Heart right ventricle (tissue), 16 donors: ENCODE measurements at regions not wholly inside any gene's neighbourhood (a gene's known extent, or its start where the extent isn't known, plus 50 kb on each side); places are given as distances from the start of the nearest gene placed in this dataset.
"Not testable (repeated sequence)": the region's sequence is repeated elsewhere in the genome, so short reads cannot be mapped to it uniquely, and the experiment has no call there.

Source experiments
- ATAC-seq, 8 donors: fragments of 200-7000 bp; cut with Tn5 transposase; one replicate each; pipeline ENCODE4 v1.9.1; 2020; ENCODE audit warnings: mild to moderate bottlenecking in 8 of 8, moderate library complexity in 8 of 8, moderate number of reproducible peaks in 1 of 8
- DNase-seq, 2 donors: peaks; one replicate each; pipeline ENCODE4 v3.0.0-alpha.2; 2020
- H3K27ac ChIP-seq, 10 donors: fragments of 200-600 bp; sonication (generic) in 2 of 10; one replicate each; pipeline versions ENCODE4 v1.5.0 to v1.8.0; 2020 to 2022; ENCODE audit warnings: mild to moderate bottlenecking in 3 of 10
- H3K27me3 ChIP-seq, 7 donors: fragments of 200-600 bp; one replicate each; pipeline ENCODE4 v1.8.0; 2021 to 2022; ENCODE audit warnings: mild to moderate bottlenecking in 2 of 7
- H3K36me3 ChIP-seq, 9 donors: fragments of 200-600 bp; sonication (generic) in 1 of 9; one replicate each; pipeline versions ENCODE4 v1.5.0 to v1.8.0; 2020 to 2022; ENCODE audit warnings: mild to moderate bottlenecking in 2 of 9
- H3K4me1 ChIP-seq, 9 donors: fragments of 200-600 bp; sonication (generic) in 1 of 9; one replicate each; pipeline versions ENCODE4 v1.5.0 to v1.8.0; 2020 to 2022; ENCODE audit warnings: mild to moderate bottlenecking in 4 of 9
- H3K4me3 ChIP-seq, 10 donors: fragments of 200-600 bp; sonication (generic) in 2 of 10; one replicate each; pipeline versions ENCODE4 v1.5.0 to v1.8.0; 2020 to 2022; ENCODE audit warnings: mild to moderate bottlenecking in 7 of 10, moderate library complexity in 2 of 10
- H3K9me3 ChIP-seq, 11 donors: fragments of 200-600 bp in 10 of 11; sonication (generic) in 2 of 11; one replicate each; pipeline versions ENCODE4 v1.5.0 to v1.8.0; 2013 to 2022; ENCODE audit warnings: mild to moderate bottlenecking in 2 of 11, control low read depth in 1 of 11, moderate library complexity in 1 of 11
- WGBS, 2 donors: extraction: QIAGEN DNeasy Blood & Tissue Kit; methylation state at CpG; one replicate each; pipeline ENCODE4 v1.1.7; 2013; ENCODE audit warnings: inconsistent platforms in 1 of 2; 5-methylcytosine and 5-hydroxymethylcytosine counted together
- intact Hi-C, 10 donors: fragments of 100-400 bp; cut with DNase I; formaldehyde crosslinking; loops; one replicate each; pipeline versions ENCODE4 v1.11.1 to v1.14.2; 2022
- TF ChIP-seq, protein P1 (sequence below), 9 donors: fragments of 200-600 bp; sonication (generic) in 2 of 9; IDR thresholded peaks; one replicate each; pipeline versions ENCODE4 v1.5.0 to v1.8.0; 2021 to 2022; ENCODE audit warnings: antibody characterized with exemption in 9 of 9, mild to moderate bottlenecking in 5 of 9, moderate library complexity in 1 of 9
- donor health status: Arrhythmogenic right ventricular cardiomyopathy.
- donor health status: ischemic (EF 13 %, LVEDD 7.1; RV severe dilation, severe dysfunction).
- donor health status: healthy with polysubstance abuse.
- donor health status: DM: no; HTN: yes; CAD: no.
- donor health status: DM: no; HTN: no; CAD: no.
- donor health status: ischemic (EF 25% LVEDD 6.9; RV normal size, moderate dysfunction).
- donor health status: ischemic (EF 25% LVEDD 5.7; RV mildly dilated, moderate dysfunction).
- donor health status: healthy.
- donor health status: DM: yes; HTN: yes; CAD: no.
- donor health status: Ischemic cardiomyopathy.
- donor health status: ischemic (EF 35%, LVEDD 5.7; RV mildly dilated, moderate dysfunction).
- donor health status: nonischemic (EF 11% LVEDD 7.7; RV severe dilation, severe dysfunction).
- donor health status: DM: yes; HTN: yes; CAD: no.
- donor health status: PGD.
- donor health status: ischemic (EF 29% LVEDD 5.4; RV normal size, mild dysfunction).
- donor health status: nonischemic (EF 23%, LVEDD 6.1; RV moderate dilation, normal function).

DNA sequence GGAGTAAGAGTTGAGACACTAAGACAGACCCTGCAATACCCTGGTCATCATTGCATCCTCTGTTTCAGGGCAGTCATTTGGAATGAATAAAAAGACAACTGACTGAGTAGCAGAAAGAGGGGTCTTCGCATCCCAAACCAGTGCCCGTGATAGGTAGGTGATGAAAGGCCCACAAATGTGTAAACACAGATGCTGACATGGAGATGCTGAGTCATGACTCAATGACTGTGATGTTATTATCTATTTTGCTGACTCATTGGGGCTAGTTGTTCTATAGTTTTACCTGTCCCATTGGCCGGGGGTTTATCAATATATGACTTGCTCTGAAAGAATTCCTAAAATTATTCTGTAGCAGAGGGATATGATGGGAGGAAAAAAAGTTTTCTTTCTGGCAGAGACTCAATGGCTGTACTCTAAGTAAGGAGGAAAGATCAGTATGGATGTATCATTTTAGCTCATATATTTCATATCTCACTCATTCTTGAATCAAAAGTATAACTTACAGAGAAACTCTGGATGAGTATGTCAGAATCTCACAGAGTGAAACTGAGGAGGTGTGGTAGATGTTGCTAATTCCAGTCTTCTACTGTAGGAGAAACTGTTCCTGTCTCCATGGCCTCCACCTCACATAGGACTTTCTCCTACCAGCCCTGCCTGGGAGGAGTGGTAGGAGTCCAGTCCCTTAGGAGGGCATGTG lies 119.9 kb upstream of the PREP start:
- TF ChIP-seq, protein P1, sequence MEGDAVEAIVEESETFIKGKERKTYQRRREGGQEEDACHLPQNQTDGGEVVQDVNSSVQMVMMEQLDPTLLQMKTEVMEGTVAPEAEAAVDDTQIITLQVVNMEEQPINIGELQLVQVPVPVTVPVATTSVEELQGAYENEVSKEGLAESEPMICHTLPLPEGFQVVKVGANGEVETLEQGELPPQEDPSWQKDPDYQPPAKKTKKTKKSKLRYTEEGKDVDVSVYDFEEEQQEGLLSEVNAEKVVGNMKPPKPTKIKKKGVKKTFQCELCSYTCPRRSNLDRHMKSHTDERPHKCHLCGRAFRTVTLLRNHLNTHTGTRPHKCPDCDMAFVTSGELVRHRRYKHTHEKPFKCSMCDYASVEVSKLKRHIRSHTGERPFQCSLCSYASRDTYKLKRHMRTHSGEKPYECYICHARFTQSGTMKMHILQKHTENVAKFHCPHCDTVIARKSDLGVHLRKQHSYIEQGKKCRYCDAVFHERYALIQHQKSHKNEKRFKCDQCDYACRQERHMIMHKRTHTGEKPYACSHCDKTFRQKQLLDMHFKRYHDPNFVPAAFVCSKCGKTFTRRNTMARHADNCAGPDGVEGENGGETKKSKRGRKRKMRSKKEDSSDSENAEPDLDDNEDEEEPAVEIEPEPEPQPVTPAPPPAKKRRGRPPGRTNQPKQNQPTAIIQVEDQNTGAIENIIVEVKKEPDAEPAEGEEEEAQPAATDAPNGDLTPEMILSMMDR (IDR thresholded peaks at IDR 0.05): no peak
- no peak overlapping the region for H3K27ac ChIP-seq
- H3K9me3 ChIP-seq: peaks cover 0 to 18% (median 0%) of the 10 kb centered on the region in 11 donors
- DNase-seq (no peak), ATAC-seq (no peak)
- no peaks in the 10 kb centered on the region for H3K27me3 ChIP-seq
- no peaks in the 10 kb centered on the region for H3K4me1 ChIP-seq
- no peak overlapping the region for H3K4me3 ChIP-seq
- intact Hi-C loops: no loop called here
- 81 to 83% methylated on average over 3 of the region's 3 CpGs for WGBS, 2 donors
- no peaks in the 10 kb centered on the region for H3K36me3 ChIP-seq

GRCh38 chr6:105519954-105520353 lies 117.1 kb upstream of the PREP start:
- intact Hi-C loops: no loop called here
- H3K4me1 ChIP-seq: peaks cover 0 to 4% (median 0%) of the 10 kb centered on the region in 9 donors
- ATAC-seq: no peak
- no peaks in the 10 kb centered on the region for H3K27me3 ChIP-seq
- H3K4me3 ChIP-seq: no peak overlapping the region
- peaks cover 0 to 11% (median 0%) of the 10 kb centered on the region in 11 donors for H3K9me3 ChIP-seq
- 95 to 96% methylated on average over 3 of the region's 3 CpGs for WGBS, 2 donors
- H3K36me3 ChIP-seq: no peaks in the 10 kb centered on the region
- no peak for DNase-seq
- TF ChIP-seq, protein P1 (IDR thresholded peaks at IDR 0.05): no peak
- no peak overlapping the region for H3K27ac ChIP-seq

DNA sequence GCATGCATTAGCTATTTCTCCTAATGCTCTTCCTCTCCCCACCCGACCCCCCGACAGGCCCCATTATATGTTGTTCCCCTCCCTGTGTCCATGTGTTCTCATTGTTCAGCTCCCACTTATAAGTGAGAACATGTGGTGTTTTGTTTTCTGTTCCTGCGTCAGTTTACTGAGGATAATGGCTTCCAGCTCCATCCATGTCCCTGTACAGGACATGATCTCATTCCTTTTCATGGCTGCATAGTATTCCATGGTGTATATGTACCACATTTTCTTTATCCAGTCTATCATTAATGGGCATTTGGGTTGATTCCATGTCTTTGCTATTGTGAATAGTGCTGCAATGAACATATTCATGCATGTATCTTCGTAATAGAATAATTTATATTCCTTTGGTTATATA lies 116.1 kb upstream of the PREP start:
- H3K36me3 ChIP-seq, H3K27me3 ChIP-seq, intact Hi-C loops, H3K4me3 ChIP-seq, ATAC-seq, H3K27ac ChIP-seq, DNase-seq: not testable (repeated sequence)
- 87 to 96% methylated on average over 4 of the region's 4 CpGs for WGBS, 2 donors
- Histone ChIP-seq H3K4me1 (peaks cover 0 to 12% (median 0%) of the 10 kb centered on the region in 9 donors), H3K9me3 (peaks cover 0 to 11% (median 0%) of the 10 kb centered on the region in 11 donors)

- 67 to 79% methylated on average over 6 of the region's 6 CpGs for WGBS, 2 donors
- intact Hi-C loops: no loop called here
- peaks cover 0 to 11% (median 0%) of the 10 kb centered on the region in 11 donors for H3K9me3 ChIP-seq
- H3K4me1 ChIP-seq: peaks cover under 1 to 22% (median 9%) of the 10 kb centered on the region in 9 donors
- ATAC-seq (peak in 3 of 8 donors; percentile 40 to 71 (median 58)), DNase-seq (no peak)
- no peaks in the 10 kb centered on the region for H3K36me3 ChIP-seq
- H3K27ac ChIP-seq: peak overlapping the region in 3 of 10 donors; percentile 31 to 63 (median 40)
- H3K4me3 ChIP-seq: no peak overlapping the region
- TF ChIP-seq, protein P1 (IDR thresholded peaks at IDR 0.05): no peak
- H3K27me3 ChIP-seq: no peaks in the 10 kb centered on the region
Observed at GRCh38 chr6:105515054-105515453, 112.2 kb upstream of the PREP start.

GRCh38 chr6:105514306-105514705 lies 111.4 kb upstream of the PREP start:
- Histone ChIP-seq H3K27ac (peak overlapping the region in 2 of 10 donors; percentile 31 to 63), H3K36me3 (no peaks in the 10 kb centered on the region), H3K9me3 (peaks cover 0 to 11% (median 0%) of the 10 kb centered on the region in 11 donors), H3K4me1 (peaks cover 5 to 28% (median 15%) of the 10 kb centered on the region in 9 donors), H3K27me3 (no peaks in the 10 kb centered on the region), H3K4me3 (no peak overlapping the region)
- TF ChIP-seq, protein P1 (IDR thresholded peaks at IDR 0.05): no peak
- intact Hi-C loops: no loop called here
- DNase-seq (peak in 1 of 2 donors; percentile 27), ATAC-seq (peak in 6 of 8 donors; percentile 62 to 74 (median 66))
- WGBS, 2 donors: 55 to 61% methylated on average over 5 of the region's 5 CpGs
